MCF 10A (cell line): ENCODE measurements at regions not wholly inside any gene's neighbourhood (a gene's known extent, or its start where the extent isn't known, plus 50 kb on each side); places are given as distances from the start of the nearest gene placed in this dataset.

Experiments
- BruUV-seq: library from RNA; stranded (reverse); fragments of 400-500 nt; replicated peaks from 2 replicates; lab custom pipeline; 2021; lab: Mats Ljungman, UMichigan
- CTCF ChIA-PET: fragments of 300-600 bp; sonication (Branson Sonifier 250); formaldehyde crosslinking; extraction: SDS; loops from one replicate; lab custom pipeline; 2021; ENCODE audit warnings: antibody characterized with exemption, inconsistent platforms; lab: Yijun Ruan, JAX
- POLR2A ChIA-PET: fragments of 300-600, 350-650 bp; sonication (Branson Sonifier 250); formaldehyde crosslinking; extraction: SDS; loops from one replicate; lab custom pipeline; 2020; ENCODE audit warnings: antibody characterized with exemption, inconsistent platforms; lab: Yijun Ruan, JAX
- DNase-seq: peaks from one replicate; pipeline ENCODE4 v3.0.0-alpha.2; 2018; ENCODE audit not compliant: unreplicated experiment
- H3K27ac Mint-ChIP-seq: one replicate; pipeline ENCODE4 v1.8.0; 2022; ENCODE audit warnings: mild to moderate bottlenecking, low read depth, mixed read lengths; ENCODE audit not compliant: unreplicated experiment
- H3K27me3 Mint-ChIP-seq: one replicate; pipeline ENCODE4 v1.8.0; 2022; ENCODE audit warnings: mixed read lengths; ENCODE audit not compliant: insufficient read depth, unreplicated experiment
- H3K36me3 Mint-ChIP-seq: one replicate; pipeline ENCODE4 v1.8.0; 2022; ENCODE audit warnings: mild to moderate bottlenecking, moderate library complexity, mixed read lengths; ENCODE audit not compliant: insufficient read depth, unreplicated experiment
- H3K4me1 Mint-ChIP-seq: one replicate; pipeline ENCODE4 v1.8.0; 2022; ENCODE audit warnings: mixed read lengths; ENCODE audit not compliant: insufficient read depth, unreplicated experiment
- H3K4me3 Mint-ChIP-seq: one replicate; pipeline ENCODE4 v1.8.0; 2022; ENCODE audit warnings: mild to moderate bottlenecking, moderate library complexity, mixed read lengths; ENCODE audit not compliant: unreplicated experiment
- H3K9me3 Mint-ChIP-seq: one replicate; pipeline ENCODE4 v1.8.0; 2022; ENCODE audit warnings: mixed read lengths; ENCODE audit not compliant: unreplicated experiment
- intact Hi-C: fragments of 100-400 bp; cut with micrococcal nuclease; formaldehyde crosslinking; loops from 2 replicates; pipeline ENCODE4 v1.14.1; 2022
- TF ChIP-seq, protein P1 (sequence below): fragments of 200-600 bp; IDR thresholded peaks from one replicate; pipeline ENCODE4 v1.8.0; 2022; ENCODE audit warnings: antibody characterized with exemption, mild to moderate bottlenecking; ENCODE audit not compliant: unreplicated experiment

DNA sequence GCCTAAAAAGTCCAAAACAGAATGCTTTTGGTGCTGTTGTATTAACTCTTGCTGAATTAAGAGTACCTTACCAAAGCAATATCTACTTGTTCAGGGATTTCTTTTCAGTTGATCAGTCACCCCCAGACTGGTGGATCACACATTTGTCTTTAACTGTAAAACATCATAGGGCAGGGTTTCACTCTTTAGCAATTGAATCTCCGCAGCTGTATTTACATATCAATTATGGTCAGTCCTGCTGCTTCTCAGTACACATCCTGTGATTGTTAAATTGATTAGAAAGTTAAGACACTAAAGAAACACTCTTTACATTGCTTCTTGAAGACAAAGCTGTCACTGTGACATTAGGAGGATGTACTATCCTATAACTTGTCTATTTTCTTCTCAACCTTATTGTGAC is 277.1 kb upstream of the ADGRL3 start:
- POLR2A ChIA-PET, result no interaction called here
- intact Hi-C loops, result no loop called here
- Mint-ChIP-seq H3K27ac (no peak overlapping the region), H3K27me3 (no peaks in the 10 kb centered on the region), H3K9me3 (no peaks in the 10 kb centered on the region), H3K36me3 (no peaks in the 10 kb centered on the region), H3K4me3 (no peak overlapping the region), H3K4me1 (no peaks in the 10 kb centered on the region)
- no TSS peak for BruUV-seq
- no peak for DNase-seq
- CTCF ChIA-PET, result no interaction called here
- TF ChIP-seq, protein P1, sequence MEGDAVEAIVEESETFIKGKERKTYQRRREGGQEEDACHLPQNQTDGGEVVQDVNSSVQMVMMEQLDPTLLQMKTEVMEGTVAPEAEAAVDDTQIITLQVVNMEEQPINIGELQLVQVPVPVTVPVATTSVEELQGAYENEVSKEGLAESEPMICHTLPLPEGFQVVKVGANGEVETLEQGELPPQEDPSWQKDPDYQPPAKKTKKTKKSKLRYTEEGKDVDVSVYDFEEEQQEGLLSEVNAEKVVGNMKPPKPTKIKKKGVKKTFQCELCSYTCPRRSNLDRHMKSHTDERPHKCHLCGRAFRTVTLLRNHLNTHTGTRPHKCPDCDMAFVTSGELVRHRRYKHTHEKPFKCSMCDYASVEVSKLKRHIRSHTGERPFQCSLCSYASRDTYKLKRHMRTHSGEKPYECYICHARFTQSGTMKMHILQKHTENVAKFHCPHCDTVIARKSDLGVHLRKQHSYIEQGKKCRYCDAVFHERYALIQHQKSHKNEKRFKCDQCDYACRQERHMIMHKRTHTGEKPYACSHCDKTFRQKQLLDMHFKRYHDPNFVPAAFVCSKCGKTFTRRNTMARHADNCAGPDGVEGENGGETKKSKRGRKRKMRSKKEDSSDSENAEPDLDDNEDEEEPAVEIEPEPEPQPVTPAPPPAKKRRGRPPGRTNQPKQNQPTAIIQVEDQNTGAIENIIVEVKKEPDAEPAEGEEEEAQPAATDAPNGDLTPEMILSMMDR, result no peak

DNA sequence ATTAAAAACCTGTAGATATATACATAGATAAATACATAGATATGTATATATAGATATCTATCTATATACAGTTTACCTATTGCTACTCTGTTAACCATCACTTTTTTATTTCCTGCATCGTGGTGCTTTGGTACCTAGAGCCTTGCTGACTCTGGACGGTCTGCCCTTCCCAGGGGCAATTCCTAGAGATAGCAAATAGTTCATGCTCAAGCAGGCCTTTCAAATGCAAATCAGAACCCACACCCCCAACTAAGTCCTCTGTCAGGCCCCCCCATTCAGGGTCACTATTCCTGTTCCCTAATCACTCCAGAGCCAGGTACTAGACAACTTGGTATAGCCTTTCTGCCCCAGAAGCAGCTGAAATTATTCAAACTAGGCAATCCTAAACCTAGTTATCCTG is 273.5 kb upstream of the ADGRL3 start:
- H3K4me1 Mint-ChIP-seq, result no peaks in the 10 kb centered on the region
- H3K9me3 Mint-ChIP-seq, result no peaks in the 10 kb centered on the region
- DNase-seq, result no peak
- BruUV-seq, result no TSS peak
- ChIA-PET CTCF (no interaction called here), POLR2A (no interaction called here)
- no peaks in the 10 kb centered on the region for H3K27me3 Mint-ChIP-seq
- no peak overlapping the region for H3K27ac Mint-ChIP-seq
- TF ChIP-seq, protein P1, result no peak
- intact Hi-C loops, result no loop called here
- H3K4me3 Mint-ChIP-seq, result no peak overlapping the region
- no peaks in the 10 kb centered on the region for H3K36me3 Mint-ChIP-seq

DNA sequence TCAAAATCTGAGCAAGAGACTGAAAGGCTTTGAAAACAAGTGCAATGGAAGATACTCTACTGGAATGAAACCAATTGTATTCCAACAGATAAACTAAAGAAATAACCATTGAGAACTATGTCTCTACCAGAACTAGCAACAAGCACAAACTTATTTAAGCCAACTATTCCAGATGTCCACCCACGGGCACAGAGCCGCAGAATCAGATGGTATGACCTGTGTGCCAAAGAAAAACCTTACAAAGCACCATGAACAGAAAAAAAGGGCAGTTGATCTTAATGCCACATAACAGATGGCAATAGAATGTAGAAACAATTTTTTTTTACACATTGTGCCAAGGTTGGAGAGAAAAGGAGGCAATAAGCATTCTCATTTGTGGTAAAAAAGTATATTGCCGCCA is 269.3 kb upstream of the ADGRL3 start:
- no TSS peak for BruUV-seq
- H3K9me3 Mint-ChIP-seq, result no peaks in the 10 kb centered on the region
- no peaks in the 10 kb centered on the region for H3K36me3 Mint-ChIP-seq
- TF ChIP-seq, protein P1, result no peak
- H3K4me1 Mint-ChIP-seq, result no peaks in the 10 kb centered on the region
- H3K27ac Mint-ChIP-seq, result no peak overlapping the region
- CTCF ChIA-PET, result no interaction called here
- POLR2A ChIA-PET, result no interaction called here
- no peaks in the 10 kb centered on the region for H3K27me3 Mint-ChIP-seq
- intact Hi-C loops, result no loop called here
- no peak overlapping the region for H3K4me3 Mint-ChIP-seq
- DNase-seq, result no peak

DNA sequence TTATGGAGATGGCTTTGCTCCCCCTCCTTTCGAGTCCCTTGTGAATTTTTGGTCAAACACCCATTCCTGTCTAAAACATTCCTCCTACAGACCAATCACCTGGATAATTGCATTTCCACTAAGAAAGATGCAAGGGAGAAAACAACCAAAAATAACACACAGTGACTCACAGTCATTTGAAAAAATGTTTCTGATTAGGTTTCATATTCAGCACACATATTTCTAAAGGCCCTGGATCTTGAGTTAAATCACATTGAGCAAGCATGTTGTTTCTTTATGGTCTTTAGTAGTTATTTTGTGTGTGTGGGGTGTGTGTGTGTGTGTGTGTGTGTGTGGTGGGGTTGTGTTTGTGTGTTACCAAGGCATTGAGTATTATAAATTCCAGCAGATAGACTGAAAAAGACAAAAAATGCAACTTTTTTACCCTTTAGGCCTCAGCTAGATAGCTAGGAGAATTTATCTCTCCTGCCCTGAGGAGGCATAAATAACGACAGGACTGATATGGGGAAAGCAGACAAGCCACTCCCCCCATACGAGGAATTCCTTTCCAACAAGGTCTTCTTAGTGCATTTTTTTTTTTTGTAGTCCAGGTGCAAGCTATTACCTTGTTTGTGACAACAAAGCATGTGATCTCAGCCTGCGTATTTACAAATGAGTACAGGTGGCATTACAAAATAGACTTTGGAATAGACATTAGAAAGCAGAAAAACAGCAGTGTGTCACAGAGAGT is 265.4 kb upstream of the ADGRL3 start:
- TF ChIP-seq, protein P1, result no peak
- intact Hi-C loops, result no loop called here
- DNase-seq, result no peak
- H3K27me3 Mint-ChIP-seq, result no peaks in the 10 kb centered on the region
- POLR2A ChIA-PET, result interaction anchor here (0.6 to 0.7 kb wide), 2 partner anchors 33 to 43 kb away, joined by 3 read pairs; no protein-coding TSS in a partner anchor
- H3K4me1 Mint-ChIP-seq, result no peaks in the 10 kb centered on the region
- no peaks in the 10 kb centered on the region for H3K36me3 Mint-ChIP-seq
- no TSS peak for BruUV-seq
- H3K27ac Mint-ChIP-seq, result no peak overlapping the region
- CTCF ChIA-PET, result interaction anchor here (0.8 kb wide), 1 partner anchor 32 kb away, joined by 5 read pairs; no protein-coding TSS in a partner anchor
- H3K9me3 Mint-ChIP-seq, result no peaks in the 10 kb centered on the region
- no peak overlapping the region for H3K4me3 Mint-ChIP-seq
